ENCODE measurements at regions not wholly inside any gene's neighbourhood (a gene's known extent, or its start where the extent isn't known, plus 50 kb on each side); places are given as distances from the start of the nearest gene placed in this dataset.

DNA sequence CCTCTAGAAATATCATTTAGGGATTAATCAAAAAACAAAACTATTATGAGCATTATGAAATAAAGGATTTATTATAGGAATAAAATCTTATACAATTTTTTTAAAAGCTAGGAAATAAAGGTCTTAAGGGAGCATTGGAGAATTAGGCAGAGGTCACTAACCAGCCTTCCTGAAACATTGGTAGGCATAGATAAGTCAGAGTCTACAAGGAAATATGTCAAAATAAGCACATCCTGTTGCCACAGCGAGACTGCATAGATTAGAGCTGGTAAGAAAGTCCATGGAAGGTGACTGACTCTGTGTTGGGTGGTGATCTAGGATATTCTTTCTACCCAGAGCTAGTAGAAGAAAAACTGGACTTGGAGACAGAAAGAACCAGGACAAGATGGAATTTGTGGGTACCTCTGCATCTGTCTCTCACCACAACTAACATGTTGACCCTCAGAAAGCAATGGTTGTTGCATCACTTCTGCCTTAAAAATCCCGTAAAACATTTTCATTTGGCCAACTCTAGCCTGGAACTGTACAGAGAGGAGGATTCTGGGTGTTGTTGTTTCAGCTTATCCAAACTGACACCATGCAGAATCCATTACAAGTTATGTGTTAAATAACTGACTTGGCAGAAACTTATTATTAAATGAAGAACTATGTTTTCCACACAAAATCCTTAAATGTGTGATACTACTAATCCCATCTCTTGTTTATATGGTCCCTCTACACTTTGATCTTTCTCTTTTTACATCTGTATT lies 77.1 kb downstream of the FBXO5 start:
- no peak for DNase-seq (ENCODE audit: low read depth, low spot score)

DNA sequence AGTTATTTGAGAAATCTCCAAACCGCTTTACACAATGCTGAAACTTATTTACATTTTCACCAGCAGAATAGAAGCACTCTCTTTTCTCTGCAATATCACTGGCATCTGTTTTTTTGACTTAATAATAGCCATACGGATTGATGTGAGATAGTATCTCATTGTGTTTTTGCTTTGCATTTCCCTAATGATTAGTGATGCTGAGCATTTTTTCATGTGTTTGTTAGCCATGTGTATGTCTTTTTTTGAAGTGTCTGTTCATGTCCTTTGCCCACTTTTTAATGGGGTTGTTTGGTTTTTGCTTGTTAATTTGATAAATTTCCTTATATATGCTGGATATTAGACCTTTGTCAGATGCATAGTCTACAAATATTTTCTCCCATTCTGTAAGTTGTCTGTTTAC lies 73.6 kb downstream of the FBXO5 start:
- DNase-seq (ENCODE audit: low read depth, low spot score) = no peak

DNA sequence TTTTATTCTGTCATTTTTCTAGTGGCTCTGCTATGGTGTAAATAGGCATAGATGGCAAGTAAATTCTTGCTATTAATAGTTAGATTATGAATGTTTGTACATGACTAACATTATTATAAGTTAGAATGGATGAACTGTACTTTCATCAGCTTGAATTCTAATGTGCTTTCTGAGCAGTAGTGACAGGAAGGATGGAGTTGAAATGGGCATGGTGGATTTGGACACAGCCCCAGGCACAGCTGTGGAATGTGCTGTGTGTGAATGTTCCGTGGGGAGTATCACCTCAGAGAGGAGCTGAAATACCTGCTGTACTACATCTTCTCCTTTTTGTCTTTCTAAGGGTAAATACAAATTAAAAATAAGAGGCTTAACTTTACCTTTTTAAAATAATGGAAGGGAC lies 66.8 kb downstream of the FBXO5 start:
- no peak for DNase-seq (ENCODE audit: low read depth, low spot score)

DNA sequence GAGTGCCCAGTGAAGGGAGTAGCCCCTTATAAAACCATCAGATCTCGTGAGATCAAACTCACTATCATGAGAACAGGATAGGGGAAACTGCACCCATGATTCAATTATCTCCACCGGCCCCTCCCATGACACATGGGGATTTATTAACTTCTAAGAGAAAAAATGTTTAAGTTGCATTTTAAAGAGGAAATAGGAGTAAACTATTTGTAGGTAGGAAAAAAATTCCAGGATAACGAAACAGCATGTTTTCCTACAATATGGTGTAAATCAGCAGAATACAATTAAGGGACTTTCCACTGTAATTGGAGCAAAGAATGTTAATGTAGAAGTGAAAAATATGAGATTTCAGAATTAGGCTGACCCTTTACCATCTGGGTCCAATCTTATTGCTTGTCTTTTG lies 63.9 kb downstream of the FBXO5 start:
- DNase-seq (ENCODE audit: low read depth, low spot score) = no peak

DNA sequence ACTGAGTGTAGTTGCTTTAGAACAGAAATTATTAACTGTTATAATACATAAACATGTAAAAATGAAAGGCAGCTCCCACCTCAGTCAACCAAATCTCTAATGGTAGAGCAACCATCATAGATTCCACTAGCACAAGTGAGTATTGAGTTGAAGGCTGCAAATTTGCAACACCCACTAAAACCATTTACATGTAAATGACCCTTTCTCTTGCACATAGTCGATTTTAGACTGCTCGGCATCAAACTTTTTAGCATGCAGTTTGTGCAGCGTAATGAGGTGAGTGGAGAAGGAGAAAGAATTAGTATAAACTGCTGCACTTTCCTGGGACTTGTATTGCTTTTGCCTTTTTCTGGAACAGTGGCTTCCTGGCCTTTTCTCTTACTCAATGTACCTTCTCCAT lies 62.8 kb downstream of the FBXO5 start:
- DNase-seq (ENCODE audit: low read depth, low spot score) = no peak

All from iPS DF 19.7 (cell line).